ENCODE measurements at regions not wholly inside any gene's neighbourhood (a gene's known extent, or its start where the extent isn't known, plus 50 kb on each side); places are given as distances from the start of the nearest gene placed in this dataset.

DNA sequence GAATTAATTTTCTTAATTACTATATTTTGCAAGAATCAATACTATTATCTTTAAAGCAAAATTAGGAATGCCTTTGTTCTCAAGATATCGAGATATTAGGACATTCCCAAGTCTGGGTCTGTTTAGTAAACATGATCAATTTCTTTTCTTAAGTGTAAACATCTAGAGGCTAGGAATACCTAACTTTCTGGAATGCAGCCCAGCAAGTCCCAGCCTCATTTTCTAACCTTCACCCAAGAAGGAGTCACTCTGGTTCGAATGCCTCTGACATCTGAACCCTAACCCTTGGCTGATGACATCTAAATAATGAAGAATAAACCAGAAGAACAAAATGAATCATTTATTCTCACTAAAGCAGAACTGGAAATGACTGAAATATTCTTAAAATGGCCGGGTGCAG is 297.5 kb upstream of the IRX3 start:
- TF ChIP-seq, protein P1, sequence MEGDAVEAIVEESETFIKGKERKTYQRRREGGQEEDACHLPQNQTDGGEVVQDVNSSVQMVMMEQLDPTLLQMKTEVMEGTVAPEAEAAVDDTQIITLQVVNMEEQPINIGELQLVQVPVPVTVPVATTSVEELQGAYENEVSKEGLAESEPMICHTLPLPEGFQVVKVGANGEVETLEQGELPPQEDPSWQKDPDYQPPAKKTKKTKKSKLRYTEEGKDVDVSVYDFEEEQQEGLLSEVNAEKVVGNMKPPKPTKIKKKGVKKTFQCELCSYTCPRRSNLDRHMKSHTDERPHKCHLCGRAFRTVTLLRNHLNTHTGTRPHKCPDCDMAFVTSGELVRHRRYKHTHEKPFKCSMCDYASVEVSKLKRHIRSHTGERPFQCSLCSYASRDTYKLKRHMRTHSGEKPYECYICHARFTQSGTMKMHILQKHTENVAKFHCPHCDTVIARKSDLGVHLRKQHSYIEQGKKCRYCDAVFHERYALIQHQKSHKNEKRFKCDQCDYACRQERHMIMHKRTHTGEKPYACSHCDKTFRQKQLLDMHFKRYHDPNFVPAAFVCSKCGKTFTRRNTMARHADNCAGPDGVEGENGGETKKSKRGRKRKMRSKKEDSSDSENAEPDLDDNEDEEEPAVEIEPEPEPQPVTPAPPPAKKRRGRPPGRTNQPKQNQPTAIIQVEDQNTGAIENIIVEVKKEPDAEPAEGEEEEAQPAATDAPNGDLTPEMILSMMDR (IDR thresholded peaks at IDR 0.05) = no peak
- no peak for TF ChIP-seq POLR2A (IDR thresholded peaks at IDR 0.05)
